RWPE2 (cell line): ENCODE measurements at regions not wholly inside any gene's neighbourhood (a gene's known extent, or its start where the extent isn't known, plus 50 kb on each side); places are given as distances from the start of the nearest gene placed in this dataset.

Source experiments
- ATAC-seq: fragments of 200-7000 bp; cut with Tn5 transposase; 3 replicates; pipeline ENCODE4 v1.9.1; 2021; ENCODE audit warnings: low read depth
- DNase-seq: peaks from one replicate; pipeline ENCODE4 v3.0.0-alpha.2; 2020; ENCODE audit warnings: low spot score
- H3K27ac ChIP-seq: fragments of 450-650 bp; 2 replicates; pipeline ENCODE4 v1.5.1; 2017; ENCODE audit warnings: mild to moderate bottlenecking; ENCODE audit not compliant: poor library complexity, severe bottlenecking
- H3K27me3 ChIP-seq: fragments of 250-450 bp; sonication (Bioruptor Pico); 2 replicates; pipeline ENCODE4 v1.5.1; 2021; ENCODE audit warnings: mild to moderate bottlenecking, moderate library complexity; ENCODE audit not compliant: insufficient read depth, poor library complexity, severe bottlenecking
- H3K36me3 ChIP-seq: fragments of 250-450 bp; sonication (Bioruptor Pico); 2 replicates; pipeline ENCODE4 v1.5.1; 2020; ENCODE audit warnings: low read depth, mild to moderate bottlenecking, moderate library complexity
- H3K4me1 ChIP-seq: fragments of 250-450 bp; sonication (Bioruptor Pico); 2 replicates; pipeline ENCODE4 v1.5.1; 2021; ENCODE audit warnings: mild to moderate bottlenecking, moderate library complexity; ENCODE audit not compliant: insufficient read depth, poor library complexity, severe bottlenecking
- H3K4me3 ChIP-seq: fragments of 250-450 bp; sonication (Bioruptor Pico); 2 replicates; pipeline ENCODE4 v1.5.1; 2021; ENCODE audit warnings: mild to moderate bottlenecking, moderate library complexity; ENCODE audit not compliant: severe bottlenecking
- H3K9me3 ChIP-seq: fragments of 250-450 bp; sonication (Bioruptor Pico); 2 replicates; pipeline ENCODE4 v1.5.1; 2021; ENCODE audit warnings: mild to moderate bottlenecking, moderate library complexity; ENCODE audit not compliant: severe bottlenecking
- TF ChIP-seq, protein P1 (sequence below): fragments of 450-650 bp; IDR thresholded peaks from one replicate; pipeline ENCODE4 v1.5.1; 2017; ENCODE audit warnings: mild to moderate bottlenecking, moderate library complexity; ENCODE audit not compliant: poor library complexity, severe bottlenecking

DNA sequence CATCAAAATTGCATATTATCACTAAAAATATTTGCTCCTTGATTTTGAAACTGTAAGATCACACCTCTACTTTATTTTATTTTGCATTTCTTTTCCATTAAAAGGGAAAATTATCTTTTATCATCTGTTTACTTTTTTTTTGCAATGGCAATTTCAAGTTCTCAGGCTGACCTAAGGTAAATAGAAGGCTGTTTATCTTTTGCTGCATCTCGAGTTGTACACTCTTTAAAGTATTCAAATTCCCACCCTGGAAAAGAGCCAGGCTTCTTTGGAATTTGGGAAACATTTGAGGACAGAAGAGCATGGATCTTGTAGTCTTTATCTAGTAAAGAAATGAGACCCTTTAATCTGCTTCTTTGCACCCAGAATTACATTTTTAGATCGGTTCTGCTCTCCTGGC, 645.7 kb downstream of the SLC4A3 start:
- ATAC-seq (no peak), DNase-seq (no peak)
- Histone ChIP-seq H3K27ac (no peak overlapping the region), H3K9me3 (no peaks in the 10 kb centered on the region), H3K36me3 (no peaks in the 10 kb centered on the region), H3K4me3 (no peak overlapping the region), H3K4me1 (peaks cover 50% of the 10 kb centered on the region), H3K27me3 (no peaks in the 10 kb centered on the region)
- TF ChIP-seq, protein P1, sequence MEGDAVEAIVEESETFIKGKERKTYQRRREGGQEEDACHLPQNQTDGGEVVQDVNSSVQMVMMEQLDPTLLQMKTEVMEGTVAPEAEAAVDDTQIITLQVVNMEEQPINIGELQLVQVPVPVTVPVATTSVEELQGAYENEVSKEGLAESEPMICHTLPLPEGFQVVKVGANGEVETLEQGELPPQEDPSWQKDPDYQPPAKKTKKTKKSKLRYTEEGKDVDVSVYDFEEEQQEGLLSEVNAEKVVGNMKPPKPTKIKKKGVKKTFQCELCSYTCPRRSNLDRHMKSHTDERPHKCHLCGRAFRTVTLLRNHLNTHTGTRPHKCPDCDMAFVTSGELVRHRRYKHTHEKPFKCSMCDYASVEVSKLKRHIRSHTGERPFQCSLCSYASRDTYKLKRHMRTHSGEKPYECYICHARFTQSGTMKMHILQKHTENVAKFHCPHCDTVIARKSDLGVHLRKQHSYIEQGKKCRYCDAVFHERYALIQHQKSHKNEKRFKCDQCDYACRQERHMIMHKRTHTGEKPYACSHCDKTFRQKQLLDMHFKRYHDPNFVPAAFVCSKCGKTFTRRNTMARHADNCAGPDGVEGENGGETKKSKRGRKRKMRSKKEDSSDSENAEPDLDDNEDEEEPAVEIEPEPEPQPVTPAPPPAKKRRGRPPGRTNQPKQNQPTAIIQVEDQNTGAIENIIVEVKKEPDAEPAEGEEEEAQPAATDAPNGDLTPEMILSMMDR = no peak

DNA sequence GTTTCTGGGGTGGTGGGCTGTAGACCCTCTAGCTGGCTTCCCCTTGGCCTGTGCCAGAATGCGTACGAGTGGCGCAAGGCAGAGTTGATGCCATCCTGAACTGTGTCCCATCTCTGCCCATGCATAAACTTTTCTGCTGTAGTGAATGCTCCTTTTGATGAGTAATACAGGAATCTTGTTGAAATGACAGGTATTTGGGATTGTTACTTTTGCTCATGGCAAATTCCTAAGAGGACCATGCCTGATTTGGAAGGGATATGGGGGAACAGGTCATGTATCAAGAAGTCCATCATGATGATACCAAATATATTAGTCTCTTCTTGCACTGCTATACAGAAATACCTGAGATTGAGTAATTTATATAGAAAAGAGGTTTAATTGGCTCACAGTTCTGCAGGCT, 648.0 kb downstream of the SLC4A3 start:
- Histone ChIP-seq H3K27me3 (no peaks in the 10 kb centered on the region), H3K27ac (peak overlapping the region; percentile 97), H3K4me1 (peaks cover 74% of the 10 kb centered on the region), H3K4me3 (no peak overlapping the region), H3K9me3 (no peaks in the 10 kb centered on the region), H3K36me3 (no peaks in the 10 kb centered on the region)
- DNase-seq = no peak
- TF ChIP-seq, protein P1 = no peak
- peak; percentile 39 for ATAC-seq

DNA sequence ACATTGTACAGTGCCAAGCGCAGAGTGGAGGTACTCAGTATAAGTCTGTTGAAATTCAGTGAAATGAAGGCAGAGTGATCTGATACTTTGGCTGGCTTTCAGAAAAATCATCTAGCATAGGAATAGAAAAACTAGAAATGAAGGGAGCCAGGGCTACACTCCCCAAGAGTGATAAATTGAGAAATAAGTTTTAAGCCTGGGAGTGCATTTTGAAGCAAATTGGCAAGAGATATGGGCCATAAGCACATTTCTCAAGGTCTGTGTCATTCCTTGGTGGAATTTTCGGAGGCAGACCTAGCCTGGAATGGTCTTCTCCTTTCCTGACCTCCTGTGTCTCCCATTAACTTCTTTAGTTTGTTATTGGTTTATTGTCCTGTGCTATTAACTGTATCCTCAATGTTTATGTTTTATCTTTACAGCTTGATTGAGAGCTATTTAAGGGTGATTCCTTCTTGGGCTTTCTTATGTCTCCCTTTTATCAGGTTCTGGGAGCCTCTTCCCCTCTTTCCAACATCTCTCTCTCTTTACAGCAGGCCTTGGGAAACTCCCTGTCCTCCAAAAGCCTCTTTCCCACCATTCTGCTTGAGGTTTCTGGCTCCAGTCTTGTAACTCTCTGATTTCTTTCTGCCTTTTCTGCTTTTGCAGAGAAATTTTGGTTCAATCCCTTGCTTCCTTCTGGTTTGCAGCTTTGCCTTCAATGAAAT, 649.5 kb downstream of the SLC4A3 start:
- no peaks in the 10 kb centered on the region for H3K27me3 ChIP-seq
- no peaks in the 10 kb centered on the region for H3K9me3 ChIP-seq
- no peaks in the 10 kb centered on the region for H3K36me3 ChIP-seq
- H3K4me1 ChIP-seq = peaks cover 75% of the 10 kb centered on the region
- no peak for DNase-seq
- H3K27ac ChIP-seq = peak overlapping the region; percentile 97
- no peak overlapping the region for H3K4me3 ChIP-seq
- ATAC-seq = no peak
- TF ChIP-seq, protein P1 = no peak

DNA sequence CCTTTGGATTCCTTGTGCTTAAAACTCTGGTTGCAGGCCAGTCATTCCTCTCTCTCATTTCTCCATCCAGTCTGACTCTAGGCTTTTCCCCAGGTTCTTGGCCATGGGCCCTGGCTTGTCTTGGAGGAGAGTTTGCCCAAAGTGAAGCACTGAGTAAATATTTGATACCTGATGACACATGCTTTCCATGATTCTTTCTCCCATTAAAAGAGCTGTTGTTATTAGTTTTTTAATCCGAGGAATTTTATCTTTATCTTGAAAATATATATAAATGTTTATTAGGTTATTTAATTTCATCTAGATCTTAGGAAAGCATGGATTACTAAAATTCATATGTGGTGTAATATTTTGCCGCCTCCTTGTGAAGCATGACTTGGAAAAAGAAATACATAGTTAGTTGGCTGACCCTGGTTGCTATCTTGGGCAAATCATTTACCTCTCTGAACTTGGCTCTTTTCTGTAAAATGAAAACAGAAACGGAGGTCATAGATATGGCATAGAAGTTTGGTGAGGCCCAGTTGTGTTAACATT, 650.1 kb downstream of the SLC4A3 start:
- DNase-seq = peak; percentile 71
- H3K27me3 ChIP-seq = no peaks in the 10 kb centered on the region
- no peak overlapping the region for H3K4me3 ChIP-seq
- TF ChIP-seq, protein P1 = no peak
- no peaks in the 10 kb centered on the region for H3K36me3 ChIP-seq
- H3K27ac ChIP-seq = peak overlapping the region; percentile 97
- H3K4me1 ChIP-seq = peaks cover 75% of the 10 kb centered on the region
- no peaks in the 10 kb centered on the region for H3K9me3 ChIP-seq
- ATAC-seq = peak; percentile 65

DNA sequence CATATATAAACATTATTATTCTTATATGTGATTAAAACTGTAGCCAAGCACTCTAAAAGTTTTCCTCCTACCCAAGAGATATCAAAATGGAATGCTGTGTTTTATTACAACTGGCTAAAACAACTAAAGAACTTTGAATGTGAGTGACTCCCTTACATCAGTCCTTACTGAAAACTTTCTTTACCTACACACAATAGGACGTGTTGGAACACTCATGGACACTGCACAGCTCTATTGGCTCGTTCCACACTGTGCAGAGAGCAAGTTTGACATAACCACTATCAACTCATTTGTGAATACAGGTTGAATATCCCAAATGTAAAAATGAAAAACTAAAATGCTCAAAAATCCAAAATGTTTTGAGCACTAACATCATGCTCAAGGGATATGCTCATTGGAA, 650.6 kb downstream of the SLC4A3 start:
- DNase-seq = no peak
- no peaks in the 10 kb centered on the region for H3K9me3 ChIP-seq
- H3K27ac ChIP-seq = peak overlapping the region; percentile 97
- no peak for ATAC-seq
- TF ChIP-seq, protein P1 = no peak
- peaks cover 71% of the 10 kb centered on the region for H3K4me1 ChIP-seq
- H3K27me3 ChIP-seq = no peaks in the 10 kb centered on the region
- no peaks in the 10 kb centered on the region for H3K36me3 ChIP-seq
- H3K4me3 ChIP-seq = no peak overlapping the region
